ENCODE measurements at regions not wholly inside any gene's neighbourhood (a gene's known extent, or its start where the extent isn't known, plus 50 kb on each side); places are given as distances from the start of the nearest gene placed in this dataset.

- ATAC-seq (no peak), DNase-seq (ENCODE audit: extremely low read depth in 1 of 4, low spot score in 3 of 4) (no peak), FAIRE-seq (no peak)
- no peaks in the 10 kb centered on the region for H3K9me1 ChIP-seq (ENCODE audit: control insufficient read depth, insufficient read depth, low read length)
- H3K79me2 ChIP-seq (ENCODE audit: control insufficient read depth, insufficient read depth, low read length), result no peaks in the 10 kb centered on the region
- in situ Hi-C loops (cut with MboI) (no loop called here), intact Hi-C loops (cut with micrococcal nuclease) (no loop called here)
- WGBS (ENCODE audit: insufficient coverage, low coverage, missing lambda C conversion rate), result 10% methylated on average over 4 of the region's 4 CpGs
- no peaks in the 10 kb centered on the region for H4K20me1 ChIP-seq (replicated peaks; ENCODE audit: control insufficient read depth, insufficient read depth, low read length)
- no peak overlapping the region for H3K9ac ChIP-seq (ENCODE audit: insufficient read depth in 1 of 2, low read depth in 2 of 2, low read length in 2 of 2)
- 0 out of 2 replicates have a peak overlapping the region, but pooled peaks have one; percentile 27 for H2AFZ ChIP-seq (ENCODE audit: low read depth, low read length)
- TF ChIP-seq BACH1 (tag; IDR thresholded peaks at IDR 0.05) (no peak), SIRT6 (IDR thresholded peaks at IDR 0.05; ENCODE audit: low read depth, low read length) (no peak), MTA2 (IDR thresholded peaks at IDR 0.05; ENCODE audit: low read depth) (no peak), MED1 (CRISPR knock-in tag; IDR thresholded peaks at IDR 0.05; ENCODE audit: borderline replicate concordance) (no peak), BDP1 (IDR thresholded peaks at IDR 0.05; ENCODE audit: insufficient read depth, insufficient read length) (no peak), HDGF (IDR thresholded peaks at IDR 0.05) (no peak), ATF4 (CRISPR knock-in tag; IDR thresholded peaks at IDR 0.05) (no peak), ZC3H8 (IDR thresholded peaks at IDR 0.05) (no peak)
- no TSS peak for BruUV-seq (replicated peaks)
- no peaks in the 10 kb centered on the region for H3K9me3 ChIP-seq (replicated peaks; ENCODE audit: control insufficient read depth, insufficient read depth, low read depth, low read length)
- ChIA-PET CTCF (ENCODE audit: low intra/inter-chr PET ratio) (no interaction called here), POLR2A (interaction anchor here (0.6 kb wide), 1 partner anchor 8 kb away, joined by 3 read pairs; no protein-coding TSS in a partner anchor)
- H3K4me3 ChIP-seq, result no peak overlapping the region
- H3K27me3 ChIP-seq (ENCODE audit: control insufficient read depth in 2 of 2, insufficient read depth in 2 of 2, low read length in 2 of 2), result no peaks in the 10 kb centered on the region
- H3K27ac ChIP-seq (ENCODE audit: extremely low read depth, low read depth, low read length), result no peak overlapping the region
- no peaks in the 10 kb centered on the region for H3K36me3 ChIP-seq (ENCODE audit: control insufficient read depth, insufficient read depth, low read length)
- H3K4me1 ChIP-seq (replicated peaks in 1 of 2; ENCODE audit: control insufficient read depth in 2 of 2, insufficient read depth in 2 of 2, low read length in 2 of 2), result no peaks in the 10 kb centered on the region
- no peak overlapping the region for H3K4me2 ChIP-seq (ENCODE audit: insufficient read depth, low read length)
Measured at GRCh38 chr4:54516556-54517215, 141.1 kb upstream of the KIT start.
